NT2/D1 (cell line): ENCODE measurements at regions not wholly inside any gene's neighbourhood (a gene's known extent, or its start where the extent isn't known, plus 50 kb on each side); places are given as distances from the start of the nearest gene placed in this dataset.

Experiments used
- DNase-seq: peaks from one replicate; pipeline ENCODE4 v3.0.0-alpha.2; 2011; ENCODE audit warnings: low read depth, low spot score
- H3K27me3 ChIP-seq: 2 replicates; pipeline ENCODE4 v1.6.0; 2011; ENCODE audit warnings: mild to moderate bottlenecking; ENCODE audit not compliant: insufficient read length, insufficient read depth
- H3K36me3 ChIP-seq: 2 replicates; pipeline ENCODE4 v1.6.1; 2011; ENCODE audit warnings: mild to moderate bottlenecking, low read length, mixed read lengths; ENCODE audit not compliant: insufficient read depth, insufficient read length
- H3K4me1 ChIP-seq: 2 replicates; pipeline ENCODE4 v1.5.1; 2011; ENCODE audit not compliant: insufficient read depth, insufficient read length
- H3K4me3 ChIP-seq: 2 replicates; pipeline ENCODE4 v1.5.1; 2011; ENCODE audit warnings: low read depth; ENCODE audit not compliant: insufficient read length
- H3K9ac ChIP-seq: 2 replicates; pipeline ENCODE4 v1.6.0; 2011; ENCODE audit warnings: low read depth; ENCODE audit not compliant: insufficient read length
- H3K9me3 ChIP-seq: 2 replicates; pipeline ENCODE4 v1.5.1; 2011; ENCODE audit warnings: mild to moderate bottlenecking, low read length; ENCODE audit not compliant: insufficient read depth
- SUZ12 ChIP-seq: IDR thresholded peaks from 2 replicates; pipeline ENCODE4 v1.6.1; 2011; ENCODE audit not compliant: insufficient read length, insufficient read depth; ENCODE audit errors: extremely low read depth
- YY1 ChIP-seq: IDR thresholded peaks from 2 replicates; pipeline ENCODE4 v1.6.1; 2011; ENCODE audit not compliant: insufficient read length, insufficient read depth
- ZNF274 ChIP-seq: IDR thresholded peaks from 2 replicates; pipeline ENCODE4 v1.6.1; 2011; ENCODE audit warnings: mild to moderate bottlenecking, low read depth, low read length

GRCh38 chr10:109104806-109105205, 818.5 kb downstream of the XPNPEP1 start:
- no peaks in the 10 kb centered on the region for H3K4me1 ChIP-seq
- no peaks in the 10 kb centered on the region for H3K36me3 ChIP-seq
- H3K27me3 ChIP-seq, result no peaks in the 10 kb centered on the region
- no peaks in the 10 kb centered on the region for H3K9me3 ChIP-seq
- no peak overlapping the region for H3K4me3 ChIP-seq
- no peak for DNase-seq
- no peak for TF ChIP-seq SUZ12
- no peak for TF ChIP-seq ZNF274
- TF ChIP-seq YY1, result no peak
- no peak overlapping the region for H3K9ac ChIP-seq

GRCh38 chr10:109103278-109103677, 820.0 kb downstream of the XPNPEP1 start:
- TF ChIP-seq ZNF274 (no peak), SUZ12 (no peak), YY1 (no peak)
- H3K4me3 ChIP-seq, result no peak overlapping the region
- no peaks in the 10 kb centered on the region for H3K27me3 ChIP-seq
- H3K9ac ChIP-seq, result no peak overlapping the region
- H3K36me3 ChIP-seq, result no peaks in the 10 kb centered on the region
- no peaks in the 10 kb centered on the region for H3K9me3 ChIP-seq
- H3K4me1 ChIP-seq, result no peaks in the 10 kb centered on the region
- DNase-seq, result no peak

DNA sequence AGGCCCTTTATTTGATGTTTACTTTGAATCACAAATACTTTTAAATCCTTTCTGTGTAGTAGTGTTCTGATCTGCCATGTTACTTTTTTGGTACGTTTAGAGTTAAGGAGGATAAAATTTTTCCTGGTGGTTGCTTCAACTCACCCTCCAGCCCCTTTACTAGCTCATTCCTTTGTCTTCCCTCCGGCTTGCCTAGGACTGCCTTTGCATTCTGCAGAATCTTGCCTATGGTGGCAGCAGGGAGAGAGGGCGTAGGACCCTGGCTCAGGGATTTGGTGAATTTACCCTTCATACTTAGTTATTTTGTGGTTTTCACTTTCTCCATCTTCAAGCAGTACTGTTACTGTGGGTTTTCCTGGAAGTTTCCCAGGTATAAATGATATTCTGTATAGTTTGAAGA, 833.5 kb downstream of the XPNPEP1 start:
- Histone ChIP-seq H3K4me1 (no peaks in the 10 kb centered on the region), H3K27me3 (no peaks in the 10 kb centered on the region), H3K9ac (no peak overlapping the region), H3K36me3 (no peaks in the 10 kb centered on the region), H3K4me3 (no peak overlapping the region), H3K9me3 (no peaks in the 10 kb centered on the region)
- TF ChIP-seq YY1 (no peak), SUZ12 (no peak), ZNF274 (no peak)
- DNase-seq, result no peak

DNA sequence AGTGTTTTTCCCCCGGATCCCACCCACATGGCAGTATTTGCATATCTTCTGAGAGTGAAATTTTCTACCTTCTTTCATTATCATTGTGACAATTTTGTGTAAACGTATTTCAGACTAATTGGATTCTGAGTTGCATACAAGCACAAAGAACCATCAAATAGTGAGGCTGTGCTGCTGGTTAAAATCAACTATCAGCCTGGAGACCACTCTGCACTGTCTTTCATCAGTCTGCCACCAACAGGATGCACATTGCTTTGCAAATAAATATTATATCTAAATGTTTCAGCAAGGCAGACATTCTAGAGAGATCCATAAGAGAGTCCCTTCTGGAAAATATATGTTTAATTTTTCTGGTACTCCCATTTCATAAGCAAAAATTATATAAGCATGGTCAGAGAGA, 851.8 kb downstream of the XPNPEP1 start:
- no peaks in the 10 kb centered on the region for H3K27me3 ChIP-seq
- no peak overlapping the region for H3K4me3 ChIP-seq
- no peak for DNase-seq
- H3K9me3 ChIP-seq, result no peaks in the 10 kb centered on the region
- TF ChIP-seq YY1, result no peak
- TF ChIP-seq SUZ12, result no peak
- no peak for TF ChIP-seq ZNF274
- no peak overlapping the region for H3K9ac ChIP-seq
- no peaks in the 10 kb centered on the region for H3K36me3 ChIP-seq
- no peaks in the 10 kb centered on the region for H3K4me1 ChIP-seq

DNA sequence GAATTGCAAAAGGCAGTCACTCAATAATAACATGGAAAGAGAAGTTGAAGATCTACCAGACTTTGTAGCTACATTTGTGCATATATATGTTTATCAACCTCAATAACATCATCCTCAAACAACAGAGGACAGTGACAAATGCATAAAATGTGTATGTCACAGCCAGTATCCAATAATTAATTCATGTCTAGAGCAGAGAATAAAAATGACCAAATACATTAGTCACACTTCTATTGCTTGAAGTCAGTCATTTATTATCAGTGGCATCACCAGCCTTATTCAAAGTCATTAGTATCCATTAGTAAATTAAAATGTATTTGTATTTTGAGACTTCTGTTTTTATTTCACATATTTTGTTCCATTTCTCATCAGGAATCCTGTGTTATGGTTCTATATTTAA, 852.8 kb downstream of the XPNPEP1 start:
- Histone ChIP-seq H3K36me3 (no peaks in the 10 kb centered on the region), H3K27me3 (no peaks in the 10 kb centered on the region), H3K9me3 (no peaks in the 10 kb centered on the region), H3K4me3 (no peak overlapping the region), H3K9ac (no peak overlapping the region), H3K4me1 (no peaks in the 10 kb centered on the region)
- no peak for TF ChIP-seq SUZ12
- no peak for TF ChIP-seq YY1
- TF ChIP-seq ZNF274, result no peak
- DNase-seq, result no peak

GRCh38 chr10:109067031-109067430, 856.3 kb downstream of the XPNPEP1 start:
- TF ChIP-seq ZNF274, result no peak
- TF ChIP-seq YY1, result no peak
- TF ChIP-seq SUZ12, result no peak
- H3K9me3 ChIP-seq, result no peaks in the 10 kb centered on the region
- no peak overlapping the region for H3K4me3 ChIP-seq
- H3K9ac ChIP-seq, result no peak overlapping the region
- no peaks in the 10 kb centered on the region for H3K4me1 ChIP-seq
- H3K36me3 ChIP-seq, result no peaks in the 10 kb centered on the region
- no peak for DNase-seq
- no peaks in the 10 kb centered on the region for H3K27me3 ChIP-seq

DNA sequence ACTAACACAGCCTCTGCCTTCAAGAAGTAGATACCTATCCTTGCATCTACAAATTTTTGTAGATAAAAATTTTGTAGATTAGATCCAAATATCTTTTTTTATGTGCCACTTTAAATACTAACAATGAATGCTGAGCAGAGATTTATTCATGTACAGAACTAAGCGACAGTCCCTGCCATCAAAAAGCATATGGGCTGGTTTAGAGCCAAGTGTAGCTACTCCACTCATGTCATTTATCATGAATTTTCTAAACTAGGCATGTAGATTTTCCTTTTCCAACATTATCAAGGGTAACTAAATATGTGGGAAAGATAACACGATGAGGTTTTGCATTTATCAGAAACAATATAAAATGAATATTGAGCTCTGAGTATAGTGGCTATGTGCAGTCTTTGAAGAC, 857.5 kb downstream of the XPNPEP1 start:
- Histone ChIP-seq H3K9me3 (no peaks in the 10 kb centered on the region), H3K9ac (no peak overlapping the region), H3K36me3 (no peaks in the 10 kb centered on the region), H3K4me1 (no peaks in the 10 kb centered on the region), H3K27me3 (no peaks in the 10 kb centered on the region), H3K4me3 (no peak overlapping the region)
- no peak for TF ChIP-seq SUZ12
- TF ChIP-seq YY1, result no peak
- no peak for TF ChIP-seq ZNF274
- DNase-seq, result no peak

DNA sequence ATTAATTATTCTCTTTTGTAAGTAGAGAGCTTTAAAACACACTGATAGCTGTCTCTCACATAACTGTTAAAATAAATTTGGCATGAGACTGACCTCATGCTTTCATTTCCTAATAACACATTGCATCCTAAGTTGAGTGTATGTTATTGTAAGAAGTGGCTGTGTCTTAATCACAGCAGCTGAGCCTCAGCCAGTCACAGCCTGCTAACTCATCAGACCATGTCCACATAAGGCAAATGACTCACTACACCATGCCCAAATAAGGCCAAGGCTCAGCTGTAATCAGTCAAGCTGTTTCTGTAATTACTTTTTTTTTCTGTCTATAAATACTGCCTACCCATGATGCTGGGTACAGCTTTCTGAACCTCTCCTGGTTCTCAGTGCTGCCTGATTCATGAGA, 860.9 kb downstream of the XPNPEP1 start:
- H3K27me3 ChIP-seq, result no peaks in the 10 kb centered on the region
- DNase-seq, result no peak
- TF ChIP-seq ZNF274, result no peak
- H3K4me3 ChIP-seq, result no peak overlapping the region
- H3K9ac ChIP-seq, result no peak overlapping the region
- H3K4me1 ChIP-seq, result no peaks in the 10 kb centered on the region
- H3K9me3 ChIP-seq, result no peaks in the 10 kb centered on the region
- H3K36me3 ChIP-seq, result no peaks in the 10 kb centered on the region
